ENCODE measurements at regions not wholly inside any gene's neighbourhood (a gene's known extent, or its start where the extent isn't known, plus 50 kb on each side); places are given as distances from the start of the nearest gene placed in this dataset.

DNA sequence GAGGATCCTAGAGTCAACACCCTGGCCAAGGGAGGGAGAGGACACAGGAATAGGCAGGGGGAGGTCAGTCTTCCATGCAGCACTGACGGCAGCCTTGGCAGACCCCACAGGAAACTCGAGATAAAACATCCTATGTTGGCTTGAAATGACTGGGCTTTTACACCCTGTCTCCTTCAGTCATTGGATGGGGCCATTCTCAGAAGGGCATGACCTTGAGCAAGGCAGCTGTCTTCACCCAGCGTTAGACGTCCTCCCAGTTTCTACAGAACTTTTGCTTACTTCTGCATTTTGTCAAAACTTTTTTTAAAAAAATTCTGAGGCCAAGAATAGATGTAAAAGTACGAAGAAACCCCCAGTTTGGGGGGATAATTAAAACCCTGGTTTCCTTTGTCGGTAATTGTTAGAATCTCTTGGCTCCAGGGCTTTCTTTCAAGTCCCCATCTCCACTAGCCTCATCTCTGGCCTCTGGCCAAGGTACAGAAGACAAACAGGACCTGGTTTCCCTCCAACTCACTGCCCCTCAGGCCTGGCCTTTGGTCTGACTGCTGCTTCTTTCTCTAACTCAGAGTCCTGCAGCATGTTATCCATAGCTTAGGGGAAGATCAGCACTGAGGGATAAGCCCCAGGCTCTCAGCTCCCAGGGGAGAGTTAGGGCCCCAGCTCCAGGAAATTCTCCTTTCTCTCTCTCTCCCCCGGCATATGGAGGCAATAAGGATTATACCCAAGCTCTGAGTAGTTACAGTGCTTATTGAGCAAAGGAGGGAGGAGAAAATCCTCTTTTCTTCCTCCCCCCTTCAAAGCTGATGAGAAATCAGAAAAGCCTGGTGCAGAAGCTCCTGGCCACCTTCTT lies 51.6 kb upstream of the KCND3 start:
- no peak for TF ChIP-seq CTCF (IDR thresholded peaks at IDR 0.05; ENCODE audit: low read depth, low read length, missing control alignments)
- no peak for DNase-seq (ENCODE audit: extremely low read depth, low read depth)
- no peak overlapping the region for H3K4me3 ChIP-seq (replicated peaks; ENCODE audit: low read depth, low read length)

GRCh38 chr1:112043901-112044300 lies 54.4 kb upstream of the KCND3 start:
- no peak for TF ChIP-seq CTCF (IDR thresholded peaks at IDR 0.05; ENCODE audit: low read depth, low read length, missing control alignments)
- no peak for DNase-seq (ENCODE audit: extremely low read depth, low read depth)
- no peak overlapping the region for H3K4me3 ChIP-seq (replicated peaks; ENCODE audit: low read depth, low read length)

DNA sequence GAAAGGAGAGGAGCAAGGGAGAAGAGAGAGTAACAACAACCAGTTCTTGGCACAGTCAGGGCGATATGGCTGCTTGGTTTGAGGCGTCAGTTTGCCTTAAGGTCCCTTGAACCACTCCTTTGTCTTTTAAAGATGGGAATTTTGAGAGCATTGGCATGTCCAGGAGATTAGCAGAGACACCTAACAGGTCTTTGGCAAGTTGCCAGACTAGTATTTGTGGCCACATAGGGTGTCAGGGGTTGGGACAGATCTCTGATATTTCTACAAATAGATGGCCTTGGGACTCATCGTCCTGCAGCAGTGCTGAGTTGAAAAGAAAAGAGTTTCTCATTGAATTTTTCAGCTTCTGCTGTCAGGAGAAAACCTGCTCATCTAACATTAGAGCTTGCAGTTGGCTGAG lies 55.3 kb upstream of the KCND3 start:
- TF ChIP-seq CTCF (IDR thresholded peaks at IDR 0.05; ENCODE audit: low read depth, low read length, missing control alignments), result no peak
- H3K4me3 ChIP-seq (replicated peaks; ENCODE audit: low read depth, low read length), result no peak overlapping the region
- no peak for DNase-seq (ENCODE audit: extremely low read depth, low read depth)

GRCh38 chr1:112046630-112047029 lies 57.2 kb upstream of the KCND3 start:
- H3K4me3 ChIP-seq (replicated peaks; ENCODE audit: low read depth, low read length), result no peak overlapping the region
- no peak for DNase-seq (ENCODE audit: extremely low read depth, low read depth)
- TF ChIP-seq CTCF (IDR thresholded peaks at IDR 0.05; ENCODE audit: low read depth, low read length, missing control alignments), result no peak

DNA sequence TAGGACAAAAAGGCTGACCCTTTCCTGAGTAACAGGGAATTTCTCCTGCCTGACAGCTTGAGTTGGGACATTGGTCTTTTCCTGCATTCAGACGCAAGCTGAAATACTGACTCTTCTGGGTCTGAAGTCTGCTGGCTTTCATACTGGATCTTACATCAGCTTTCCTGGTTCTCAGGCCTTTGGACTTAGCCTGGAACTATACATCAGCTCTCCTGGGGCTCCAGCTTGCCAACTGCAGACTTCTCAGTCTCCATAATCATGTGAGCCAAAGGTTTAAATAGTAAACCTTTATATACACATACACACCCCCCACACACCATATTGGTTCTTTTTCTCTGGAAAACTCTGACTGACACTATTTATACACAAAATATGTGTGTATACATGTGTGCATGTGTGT lies 59.0 kb upstream of the KCND3 start:
- no peak for DNase-seq (ENCODE audit: extremely low read depth, low read depth)
- no peak for TF ChIP-seq CTCF (IDR thresholded peaks at IDR 0.05; ENCODE audit: low read depth, low read length, missing control alignments)
- no peak overlapping the region for H3K4me3 ChIP-seq (replicated peaks; ENCODE audit: low read depth, low read length)

DNA sequence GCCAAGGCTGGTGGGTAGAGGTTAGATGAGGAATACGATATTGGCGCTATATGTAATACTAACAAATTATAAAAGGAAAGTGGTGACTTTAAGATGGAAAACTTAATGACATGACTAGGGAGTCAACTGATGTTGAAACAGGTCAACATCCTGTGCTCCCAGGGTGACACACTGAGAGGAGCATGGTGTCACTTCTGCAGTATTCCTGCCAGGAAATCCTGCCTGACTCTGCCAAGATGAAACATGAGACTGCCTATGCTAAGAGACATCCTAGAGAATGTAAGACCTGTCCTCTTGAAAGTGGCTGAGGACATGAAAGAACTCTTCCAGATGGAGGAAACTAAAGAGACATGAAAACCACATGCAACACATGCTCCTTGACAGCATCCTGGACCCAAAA lies 65.0 kb upstream of the KCND3 start:
- no peak for DNase-seq (ENCODE audit: extremely low read depth, low read depth)
- TF ChIP-seq CTCF (IDR thresholded peaks at IDR 0.05; ENCODE audit: low read depth, low read length, missing control alignments), result no peak
- H3K4me3 ChIP-seq (replicated peaks; ENCODE audit: low read depth, low read length), result no peak overlapping the region

DNA sequence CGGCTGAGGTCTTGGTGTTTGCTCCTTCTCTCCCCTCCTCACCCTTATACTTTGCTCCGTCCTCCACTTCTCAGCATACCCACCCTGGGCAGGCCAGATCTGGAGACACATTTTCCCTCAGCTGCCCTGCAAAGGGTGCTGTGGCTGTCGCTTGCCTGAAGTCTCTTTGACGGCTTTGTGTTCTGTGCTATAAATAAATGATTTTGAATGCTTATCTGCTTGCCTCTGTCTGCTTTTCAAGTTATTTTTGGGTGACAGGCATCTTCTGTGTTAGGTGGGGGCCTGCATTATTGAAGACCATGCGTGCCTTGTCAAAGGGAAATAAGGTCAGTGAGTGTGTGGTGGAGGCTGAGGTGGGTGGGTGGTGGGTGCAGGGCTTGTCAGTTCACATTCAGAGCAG lies 66.9 kb upstream of the KCND3 start:
- no peak for DNase-seq (ENCODE audit: extremely low read depth, low read depth)
- no peak for TF ChIP-seq CTCF (IDR thresholded peaks at IDR 0.05; ENCODE audit: low read depth, low read length, missing control alignments)
- H3K4me3 ChIP-seq (replicated peaks; ENCODE audit: low read depth, low read length), result no peak overlapping the region
